Astrocyte (in vitro differentiated cells and primary cell): ENCODE measurements at regions not wholly inside any gene's neighbourhood (a gene's known extent, or its start where the extent isn't known, plus 50 kb on each side); places are given as distances from the start of the nearest gene placed in this dataset.

Experiments used
- EZH2 ChIP-seq: IDR thresholded peaks from 2 replicates; pipeline ENCODE4 v1.6.1; 2012; ENCODE audit warnings: mild to moderate bottlenecking, low read length, inconsistent platforms; ENCODE audit not compliant: insufficient read depth
- TF ChIP-seq, protein P1 (sequence below): IDR thresholded peaks from 2 replicates; pipeline ENCODE4 v1.5.1; 2011; ENCODE audit warnings: low read depth, mild to moderate bottlenecking, inconsistent platforms, low read length, moderate library complexity; ENCODE audit not compliant: insufficient read depth

DNA sequence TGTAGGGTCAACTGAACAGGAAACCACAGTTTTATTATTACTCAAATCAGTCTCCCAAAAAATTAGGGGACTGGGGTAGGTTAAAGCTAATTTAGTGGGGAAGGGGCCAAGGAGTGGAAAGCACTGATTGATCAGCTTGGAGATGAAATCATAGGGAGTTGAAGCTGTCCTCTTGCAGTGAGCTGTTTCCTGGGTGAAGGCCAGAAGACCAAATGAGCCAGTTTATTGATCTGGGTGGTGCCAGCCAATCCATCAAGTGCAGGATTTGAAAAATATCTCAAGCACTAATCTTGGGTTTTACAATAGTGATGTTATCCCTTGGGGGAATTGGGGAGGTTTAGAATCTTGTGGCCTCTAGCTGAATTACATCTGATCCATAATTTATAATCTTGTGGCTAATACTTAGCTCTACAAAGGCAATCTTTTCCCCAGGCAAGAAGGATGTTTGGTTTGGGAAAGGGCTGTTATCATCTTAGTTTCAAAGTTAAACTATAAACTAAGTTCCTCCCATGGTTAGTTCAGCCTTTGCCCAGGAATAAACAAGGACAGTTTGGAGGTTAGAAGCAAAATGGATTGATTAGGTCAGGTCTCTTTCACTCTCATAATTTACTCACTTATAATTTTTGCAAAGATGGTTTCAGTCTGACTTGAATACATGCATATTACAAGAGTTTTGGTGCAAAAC lies 773.5 kb downstream of the XPNPEP1 start:
- TF ChIP-seq, protein P1, sequence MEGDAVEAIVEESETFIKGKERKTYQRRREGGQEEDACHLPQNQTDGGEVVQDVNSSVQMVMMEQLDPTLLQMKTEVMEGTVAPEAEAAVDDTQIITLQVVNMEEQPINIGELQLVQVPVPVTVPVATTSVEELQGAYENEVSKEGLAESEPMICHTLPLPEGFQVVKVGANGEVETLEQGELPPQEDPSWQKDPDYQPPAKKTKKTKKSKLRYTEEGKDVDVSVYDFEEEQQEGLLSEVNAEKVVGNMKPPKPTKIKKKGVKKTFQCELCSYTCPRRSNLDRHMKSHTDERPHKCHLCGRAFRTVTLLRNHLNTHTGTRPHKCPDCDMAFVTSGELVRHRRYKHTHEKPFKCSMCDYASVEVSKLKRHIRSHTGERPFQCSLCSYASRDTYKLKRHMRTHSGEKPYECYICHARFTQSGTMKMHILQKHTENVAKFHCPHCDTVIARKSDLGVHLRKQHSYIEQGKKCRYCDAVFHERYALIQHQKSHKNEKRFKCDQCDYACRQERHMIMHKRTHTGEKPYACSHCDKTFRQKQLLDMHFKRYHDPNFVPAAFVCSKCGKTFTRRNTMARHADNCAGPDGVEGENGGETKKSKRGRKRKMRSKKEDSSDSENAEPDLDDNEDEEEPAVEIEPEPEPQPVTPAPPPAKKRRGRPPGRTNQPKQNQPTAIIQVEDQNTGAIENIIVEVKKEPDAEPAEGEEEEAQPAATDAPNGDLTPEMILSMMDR = no peak
- TF ChIP-seq EZH2 = no peak
